CD14-positive monocyte (primary cell): ENCODE measurements at regions not wholly inside any gene's neighbourhood (a gene's known extent, or its start where the extent isn't known, plus 50 kb on each side); places are given as distances from the start of the nearest gene placed in this dataset.

ENCODE experiments used
- DNase-seq, 3 donors: peaks; one replicate each; pipeline ENCODE4 v3.0.0-alpha.2; 2011 to 2022
- H2AFZ ChIP-seq: 2 replicates; pipeline ENCODE4 v1.6.0; 2012; ENCODE audit warnings: mild to moderate bottlenecking, low read depth, low read length, inconsistent platforms; ENCODE audit not compliant: insufficient read depth, poor library complexity, severe bottlenecking
- H3K27ac ChIP-seq, 2 donors: 1 replicate in 1 of 2; 2 replicates in 1 of 2; pipeline ENCODE4 v1.5.1; 2012 to 2013; ENCODE audit warnings: low read length in 2 of 2, control low read depth in 1 of 2, inconsistent platforms in 1 of 2, low read depth in 1 of 2, mild to moderate bottlenecking in 1 of 2
- H3K27me3 ChIP-seq, 2 donors: one replicate each; pipeline versions ENCODE4 v1.6.0 to v1.6.1; 2011 to 2013; ENCODE audit warnings: low read length in 2 of 2; ENCODE audit not compliant: control insufficient read depth in 2 of 2, insufficient read depth in 2 of 2
- H3K36me3 ChIP-seq, 2 donors: replicated peaks in 1 of 2; 1 replicate in 1 of 2; 2 replicates in 1 of 2; pipeline versions ENCODE4 v1.5.1 to v1.6.1; 2012 to 2013; ENCODE audit warnings: low read length in 2 of 2, control low read depth in 1 of 2, inconsistent platforms in 1 of 2, mild to moderate bottlenecking in 1 of 2; ENCODE audit not compliant: insufficient read depth in 2 of 2, control insufficient read depth in 1 of 2
- H3K4me1 ChIP-seq, 2 donors: 1 replicate in 1 of 2; 2 replicates in 1 of 2; pipeline versions ENCODE4 v1.5.1 to v1.6.1; 2012 to 2013; ENCODE audit warnings: low read length in 2 of 2, control low read depth in 1 of 2, inconsistent platforms in 1 of 2, mild to moderate bottlenecking in 1 of 2, moderate library complexity in 1 of 2; ENCODE audit not compliant: insufficient read depth in 2 of 2, control insufficient read depth in 1 of 2
- H3K4me2 ChIP-seq: replicated peaks from 2 replicates; pipeline ENCODE3; 2012; ENCODE audit warnings: low read length, moderate library complexity, mild to moderate bottlenecking; ENCODE audit not compliant: poor library complexity, severe bottlenecking; ENCODE audit errors: extremely low read depth
- H3K4me3 ChIP-seq, 3 experiments: fragments of 200-600 bp in 1 of 3; sonication (generic) in 1 of 3; replicated peaks in 1 of 3; 1 replicate in 2 of 3; 2 replicates in 1 of 3; pipeline ENCODE4 v1.5.1; 2011 to 2013; ENCODE audit warnings: low read length in 3 of 3, mild to moderate bottlenecking in 3 of 3, control low read depth in 2 of 3, low read depth in 2 of 3, inconsistent platforms in 1 of 3, moderate library complexity in 1 of 3
- H3K79me2 ChIP-seq: 2 replicates; pipeline ENCODE4 v1.6.0; 2012; ENCODE audit warnings: mild to moderate bottlenecking, control low read depth, inconsistent platforms, low read length, moderate library complexity; ENCODE audit not compliant: insufficient read depth
- H3K9ac ChIP-seq: 2 replicates; pipeline ENCODE4 v1.6.0; 2017; ENCODE audit warnings: low read length, mild to moderate bottlenecking; ENCODE audit not compliant: insufficient read depth, poor library complexity, severe bottlenecking
- H3K9me3 ChIP-seq, 2 donors: replicated peaks in 1 of 2; 1 replicate in 1 of 2; 2 replicates in 1 of 2; pipeline versions ENCODE4 v1.5.1 to v1.6.1; 2012 to 2013; ENCODE audit warnings: low read length in 2 of 2, control low read depth in 1 of 2; ENCODE audit not compliant: control insufficient read depth in 1 of 2, insufficient read depth in 1 of 2
- H4K20me1 ChIP-seq: 2 replicates; pipeline ENCODE4 v1.6.0; 2012; ENCODE audit warnings: mild to moderate bottlenecking, low read length, control low read depth, moderate library complexity; ENCODE audit not compliant: insufficient read depth
- H3K27ac Mint-ChIP-seq, 7 donors: one replicate each; pipeline ENCODE4 v1.8.0; 2020; ENCODE audit warnings: mild to moderate bottlenecking in 7 of 7, mixed read lengths in 7 of 7, moderate library complexity in 6 of 7, inconsistent platforms in 2 of 7
- H3K27me3 Mint-ChIP-seq, 3 donors: one replicate each; pipeline ENCODE4 v1.8.0; 2021 to 2022; ENCODE audit warnings: low read depth in 3 of 3, mild to moderate bottlenecking in 3 of 3, mixed read lengths in 3 of 3, moderate library complexity in 3 of 3, inconsistent platforms in 1 of 3
- H3K36me3 Mint-ChIP-seq, 2 donors: one replicate each; pipeline ENCODE4 v1.8.0; 2020; ENCODE audit warnings: mixed read lengths in 2 of 2, inconsistent platforms in 1 of 2, mild to moderate bottlenecking in 1 of 2
- H3K4me1 Mint-ChIP-seq: one replicate; pipeline ENCODE4 v1.8.0; 2020; ENCODE audit warnings: mild to moderate bottlenecking, mixed read lengths
- H3K4me3 Mint-ChIP-seq, 2 donors: one replicate each; pipeline ENCODE4 v1.8.0; 2020; ENCODE audit warnings: mild to moderate bottlenecking in 2 of 2, mixed read lengths in 2 of 2, moderate library complexity in 1 of 2
- H3K9me3 Mint-ChIP-seq, 7 donors: one replicate each; pipeline ENCODE4 v1.8.0; 2020 to 2022; ENCODE audit warnings: mixed read lengths in 7 of 7, mild to moderate bottlenecking in 6 of 7, moderate library complexity in 6 of 7, inconsistent platforms in 2 of 7
- CTCF ChIP-seq: fragments of 200-600 bp; IDR thresholded peaks from one replicate; pipeline ENCODE4 v1.8.0; 2022; ENCODE audit warnings: antibody characterized with exemption, mild to moderate bottlenecking
- WGBS: methylation state at CpG from one replicate; pipeline ENCODE4 v1.1.5; 2013; ENCODE audit warnings: missing lambda C conversion rate; ENCODE audit not compliant: insufficient coverage; 5-methylcytosine and 5-hydroxymethylcytosine counted together
- intact Hi-C, 2 donors: fragments of 100-400 bp; cut with micrococcal nuclease; formaldehyde crosslinking; loops; one replicate each; pipeline versions ENCODE4 v1.15.0 to v1.15.1; 2023

GRCh38 chr16:8087146-8087545 lies 503.2 kb downstream of the TMEM114 start:
- Histone ChIP-seq H3K4me2 (no peak overlapping the region), H3K27ac (no peak overlapping the region), H3K9ac (no peak overlapping the region), H3K4me3 (no peak overlapping the region), H3K27me3 (no peaks in the 10 kb centered on the region), H3K36me3 (no peaks in the 10 kb centered on the region), H3K79me2 (no peaks in the 10 kb centered on the region), H2AFZ (no peak overlapping the region), H4K20me1 (no peaks in the 10 kb centered on the region), H3K9me3 (no peaks in the 10 kb centered on the region), H3K4me1 (no peaks in the 10 kb centered on the region)
- Mint-ChIP-seq H3K36me3 (no peaks in the 10 kb centered on the region), H3K27me3 (peaks cover 0 to 2% (median 0%) of the 10 kb centered on the region in 3 donors), H3K9me3 (peaks cover 0 to 5% (median 2%) of the 10 kb centered on the region in 7 donors), H3K4me1 (peaks cover 8% of the 10 kb centered on the region), H3K27ac (no peak overlapping the region), H3K4me3 (no peak overlapping the region)
- intact Hi-C loops = no loop called here
- whole genome bisulfite sequencing = no CpG with 5 or more reads among the region's 2 CpGs
- no peak for TF ChIP-seq CTCF
- DNase-seq = no peak

GRCh38 chr16:8084882-8085281 lies 505.4 kb downstream of the TMEM114 start:
- Histone ChIP-seq H3K79me2 (no peaks in the 10 kb centered on the region), H2AFZ (no peak overlapping the region), H3K36me3 (no peaks in the 10 kb centered on the region), H3K9me3 (peaks cover 0 to 2% of the 10 kb centered on the region in 2 donors), H3K27ac (no peak overlapping the region), H3K27me3 (no peaks in the 10 kb centered on the region), H3K4me3 (no peak overlapping the region), H4K20me1 (no peaks in the 10 kb centered on the region), H3K9ac (no peak overlapping the region), H3K4me2 (no peak overlapping the region), H3K4me1 (no peaks in the 10 kb centered on the region)
- WGBS = 100% methylated on average over 1 of the region's 2 CpGs
- TF ChIP-seq CTCF = no peak
- DNase-seq = no peak
- intact Hi-C loops = no loop called here
- Mint-ChIP-seq H3K27ac (no peak overlapping the region), H3K4me1 (peaks cover 8% of the 10 kb centered on the region), H3K4me3 (no peak overlapping the region), H3K27me3 (no peaks in the 10 kb centered on the region), H3K36me3 (no peaks in the 10 kb centered on the region), H3K9me3 (peaks cover 0 to 6% (median 2%) of the 10 kb centered on the region in 7 donors)
